H1 (cell line): ENCODE measurements at regions not wholly inside any gene's neighbourhood (a gene's known extent, or its start where the extent isn't known, plus 50 kb on each side); places are given as distances from the start of the nearest gene placed in this dataset.

ENCODE experiments used
- CTCF ChIA-PET: fragments of 300-600 bp; sonication (Branson Sonifier 250); formaldehyde crosslinking; loops from one replicate; lab custom pipeline; 2021; ENCODE audit not compliant: partially characterized antibody; lab: Charles Lee
- POLR2A ChIA-PET: fragments of 300-600 bp; sonication (Branson Sonifier 250); formaldehyde crosslinking; loops from one replicate; lab custom pipeline; 2021; ENCODE audit warnings: inconsistent platforms; ENCODE audit not compliant: partially characterized antibody; lab: Charles Lee
- DNase-seq, 2 experiments: peaks; one replicate each; pipeline versions ENCODE4 v3.0.0 to v3.0.0-alpha.2; 2010 to 2022; ENCODE audit warnings: low spot score in 2 of 2, low read depth in 1 of 2, mixed read lengths in 1 of 2
- FAIRE-seq: peaks from 2 replicates; lab custom pipeline; 2011; peaks lifted over from hg19 to GRCh38; lab: Jason Lieb, UNC
- H2AFZ ChIP-seq: 2 replicates; pipeline ENCODE4 v1.8.1; 2012; ENCODE audit warnings: low read length, inconsistent platforms
- H2AK5ac ChIP-seq: 2 replicates; pipeline ENCODE4 v1.6.1; 2013; ENCODE audit warnings: low read depth, low read length
- H2BK120ac ChIP-seq: replicated peaks from 2 replicates; pipeline ENCODE3; 2013; ENCODE audit warnings: low read depth, low read length, inconsistent platforms
- H2BK12ac ChIP-seq: 2 replicates; pipeline ENCODE4 v1.6.1; 2013; ENCODE audit warnings: low read depth, low read length
- H2BK15ac ChIP-seq: 2 replicates; pipeline ENCODE4 v1.6.1; 2013; ENCODE audit warnings: low read length
- H2BK20ac ChIP-seq: 2 replicates; pipeline ENCODE4 v1.6.1; 2013; ENCODE audit warnings: low read length
- H2BK5ac ChIP-seq: 2 replicates; pipeline ENCODE4 v1.6.1; 2013; ENCODE audit warnings: low read depth, low read length
- H3K14ac ChIP-seq: 2 replicates; pipeline ENCODE4 v1.6.1; 2013; ENCODE audit warnings: inconsistent platforms; ENCODE audit not compliant: insufficient read length
- H3K18ac ChIP-seq: 2 replicates; pipeline ENCODE4 v1.6.1; 2013; ENCODE audit warnings: low read length; ENCODE audit errors: extremely low read depth
- H3K23ac ChIP-seq: 2 replicates; pipeline ENCODE4 v1.6.1; 2013; ENCODE audit warnings: inconsistent platforms; ENCODE audit not compliant: insufficient read length
- H3K23me2 ChIP-seq: 2 replicates; pipeline ENCODE4 v1.6.1; 2013; ENCODE audit warnings: low read depth, low read length
- H3K27ac ChIP-seq: 2 replicates; pipeline ENCODE4 v1.6.1; 2011; ENCODE audit warnings: low read depth, low read length, inconsistent platforms
- H3K27me3 ChIP-seq, 4 experiments: replicated peaks in 1 of 4; 1 replicate in 1 of 4; 2 replicates in 3 of 4; pipeline versions ENCODE4 v1.6.1 to v1.8.1; 2011 to 2013; ENCODE audit warnings: low read length in 3 of 4, mild to moderate bottlenecking in 3 of 4, inconsistent platforms in 2 of 4, mixed read lengths in 2 of 4, moderate library complexity in 1 of 4; ENCODE audit not compliant: control insufficient read depth in 3 of 4, insufficient read depth in 3 of 4; ENCODE audit errors: extremely low read depth in 1 of 4
- H3K36me3 ChIP-seq, 4 experiments: 2 replicates each; pipeline versions ENCODE4 v1.6.1 to v1.8.1; 2011 to 2013; ENCODE audit warnings: mild to moderate bottlenecking in 4 of 4, low read length in 3 of 4, moderate library complexity in 2 of 4, control low read depth in 1 of 4, inconsistent platforms in 1 of 4; ENCODE audit not compliant: insufficient read depth in 4 of 4, control insufficient read depth in 2 of 4
- H3K4ac ChIP-seq: replicated peaks from 2 replicates; pipeline ENCODE3; 2013; ENCODE audit warnings: low read length, low read depth, mixed read lengths, inconsistent platforms; ENCODE audit not compliant: insufficient read length
- H3K4me1 ChIP-seq, 4 experiments: replicated peaks in 1 of 4; 1 replicate in 1 of 4; 2 replicates in 3 of 4; pipeline versions ENCODE4 v1.6.1 to v1.8.1; 2011 to 2013; ENCODE audit warnings: low read length in 3 of 4, inconsistent platforms in 2 of 4, mixed read lengths in 1 of 4; ENCODE audit not compliant: insufficient read depth in 4 of 4, control insufficient read depth in 3 of 4
- H3K4me2 ChIP-seq, 2 experiments: 2 replicates each; pipeline versions ENCODE4 v1.6.1 to v1.8.1; 2011 to 2013; ENCODE audit warnings: low read depth in 2 of 2, low read length in 2 of 2, control low read depth in 1 of 2, inconsistent platforms in 1 of 2, mild to moderate bottlenecking in 1 of 2; ENCODE audit not compliant: insufficient read depth in 1 of 2
- H3K4me3 ChIP-seq, 4 experiments: fragments of 200-600, 300-600 bp in 1 of 4; sonication (generic), shearing (Covaris generic), sonication (Bioruptor Twin) in 1 of 4; 2 replicates each; pipeline versions ENCODE4 v1.5.1 to v1.8.1; 2011 to 2016; ENCODE audit warnings: low read length in 4 of 4, low read depth in 3 of 4, control low read depth in 2 of 4, inconsistent platforms in 2 of 4, mild to moderate bottlenecking in 2 of 4, mixed read lengths in 1 of 4, moderate library complexity in 1 of 4; ENCODE audit not compliant: insufficient read depth in 2 of 4; ENCODE audit errors: extremely low read depth in 1 of 4
- H3K56ac ChIP-seq: replicated peaks from 2 replicates; pipeline ENCODE3; 2013; ENCODE audit warnings: low read depth, mild to moderate bottlenecking, mixed read lengths, low read length, inconsistent platforms; ENCODE audit not compliant: insufficient read length
- H3K79me1 ChIP-seq: 2 replicates; pipeline ENCODE4 v1.6.1; 2013; ENCODE audit warnings: low read depth, low read length, control low read depth
- H3K79me2 ChIP-seq, 2 experiments: 2 replicates each; pipeline versions ENCODE4 v1.6.1 to v1.8.1; 2012 to 2013; ENCODE audit warnings: low read length in 2 of 2, mild to moderate bottlenecking in 2 of 2, inconsistent platforms in 1 of 2; ENCODE audit not compliant: insufficient read depth in 2 of 2, control insufficient read depth in 1 of 2
- H3K9ac ChIP-seq, 4 experiments: replicated peaks in 1 of 4; 1 replicate in 1 of 4; 2 replicates in 3 of 4; pipeline versions ENCODE4 v1.6.1 to v1.8.1; 2011 to 2013; ENCODE audit warnings: low read depth in 3 of 4, low read length in 3 of 4, control low read depth in 2 of 4, mild to moderate bottlenecking in 2 of 4, moderate library complexity in 2 of 4, inconsistent platforms in 1 of 4; ENCODE audit errors: extremely low read depth in 1 of 4
- H3K9me3 ChIP-seq, 2 experiments: 2 replicates each; pipeline versions ENCODE4 v1.6.1 to v1.8.1; 2012 to 2013; ENCODE audit warnings: mild to moderate bottlenecking in 2 of 2, moderate library complexity in 2 of 2, control low read depth in 1 of 2, inconsistent platforms in 1 of 2, low read depth in 1 of 2, low read length in 1 of 2, mixed read lengths in 1 of 2; ENCODE audit not compliant: insufficient read depth in 2 of 2
- H4K20me1 ChIP-seq, 2 experiments: replicated peaks in 1 of 2; 2 replicates each; pipeline versions ENCODE3 to v1.8.1; 2011 to 2013; ENCODE audit warnings: inconsistent platforms in 2 of 2, low read length in 2 of 2, mild to moderate bottlenecking in 1 of 2; ENCODE audit not compliant: insufficient read depth in 2 of 2, control insufficient read depth in 1 of 2
- H4K5ac ChIP-seq: 2 replicates; pipeline ENCODE4 v1.6.1; 2013; ENCODE audit warnings: low read length, low read depth, mixed read lengths, inconsistent platforms; ENCODE audit not compliant: insufficient read length
- H4K8ac ChIP-seq: 2 replicates; pipeline ENCODE4 v1.8.0; 2013; ENCODE audit warnings: mild to moderate bottlenecking, moderate library complexity, low read length, inconsistent platforms; ENCODE audit not compliant: insufficient read depth; ENCODE audit errors: extremely low read depth
- H4K91ac ChIP-seq: replicated peaks from 2 replicates; pipeline ENCODE3; 2013; ENCODE audit warnings: low read length, mixed read lengths, inconsistent platforms; ENCODE audit not compliant: insufficient read length
- CBX8 ChIP-seq: fragments of 300-800, 300-1000 bp; sonication (generic); IDR thresholded peaks from 2 replicates; pipeline ENCODE4 v1.7.1; 2016; ENCODE audit warnings: low read depth, low read length, borderline replicate concordance
- CHD1 ChIP-seq: IDR thresholded peaks from 2 replicates; pipeline ENCODE4 v1.6.1; 2012; ENCODE audit warnings: low read depth, low read length, improper control_type of control experiment
- CTBP2 ChIP-seq: IDR thresholded peaks from 2 replicates; pipeline ENCODE4 v1.7.0; 2011; ENCODE audit warnings: borderline replicate concordance, mild to moderate bottlenecking, moderate library complexity, mixed read lengths, low read length; ENCODE audit not compliant: insufficient read depth, insufficient read length
- EP300 ChIP-seq, 2 experiments: IDR thresholded peaks; 1 replicate in 1 of 2; 2 replicates in 1 of 2; pipeline ENCODE4 v1.6.1; 2011 to 2012; ENCODE audit warnings: low read depth in 2 of 2, low read length in 2 of 2, mild to moderate bottlenecking in 2 of 2, borderline replicate concordance in 1 of 2, inconsistent platforms in 1 of 2, moderate library complexity in 1 of 2
- HDAC2 ChIP-seq, 2 experiments: fragments of 300-600 bp in 1 of 2; sonication (generic) in 1 of 2; IDR thresholded peaks; 2 replicates each; pipeline ENCODE4 v1.6.1; 2011 to 2012; ENCODE audit warnings: low read depth in 2 of 2, low read length in 2 of 2, mild to moderate bottlenecking in 2 of 2, moderate library complexity in 2 of 2, borderline replicate concordance in 1 of 2, inconsistent platforms in 1 of 2
- HDAC6 ChIP-seq: IDR thresholded peaks from one replicate; pipeline ENCODE4 v1.7.1; 2012; ENCODE audit warnings: low read depth, mild to moderate bottlenecking, inconsistent platforms, low read length, moderate library complexity
- KDM1A ChIP-seq: fragments of 200-600, 300-600 bp; sonication (generic); IDR thresholded peaks from 2 replicates; pipeline ENCODE4 v1.7.1; 2016; ENCODE audit warnings: mild to moderate bottlenecking, low read length, borderline replicate concordance
- RBBP5 ChIP-seq: IDR thresholded peaks from 2 replicates; pipeline ENCODE4 v1.7.1; 2012; ENCODE audit warnings: low read depth, mild to moderate bottlenecking, inconsistent platforms, low read length, moderate library complexity, borderline replicate concordance
- SP4 ChIP-seq: IDR thresholded peaks from 2 replicates; pipeline ENCODE4 v1.6.1; 2012; ENCODE audit warnings: low read length, inconsistent platforms
- WGBS, 2 experiments: shearing (Covaris generic) in 1 of 2; methylation state at CpG; one replicate each; pipeline versions ENCODE4 v1.1.6 to v1.1.7; 2013 to 2015; ENCODE audit warnings: low lambda C conversion rate in 2 of 2, mixed read lengths in 2 of 2, inconsistent platforms in 1 of 2, low coverage in 1 of 2, missing lambda C conversion rate in 1 of 2; ENCODE audit not compliant: insufficient replicate concordance in 2 of 2, insufficient coverage in 1 of 2, insufficient read length in 1 of 2; ENCODE audit errors: extremely low coverage in 1 of 2, missing lambda C conversion rate in 1 of 2; 5-methylcytosine and 5-hydroxymethylcytosine counted together

GRCh38 chr2:160737247-160737646 lies 243.6 kb upstream of the RBMS1 start:
- H3K23me2 ChIP-seq = no peaks in the 10 kb centered on the region
- no peaks in the 10 kb centered on the region for H3K27me3 ChIP-seq
- H4K8ac ChIP-seq = no peak overlapping the region
- no peak overlapping the region for H4K5ac ChIP-seq
- no peak overlapping the region for H3K23ac ChIP-seq
- H4K91ac ChIP-seq = no peak overlapping the region
- H3K18ac ChIP-seq = no peak overlapping the region
- no peaks in the 10 kb centered on the region for H3K9me3 ChIP-seq
- no peak overlapping the region for H2BK5ac ChIP-seq
- no peaks in the 10 kb centered on the region for H3K36me3 ChIP-seq
- H2BK120ac ChIP-seq = no peak overlapping the region
- TF ChIP-seq CHD1 (no peak), SP4 (no peak), CTBP2 (no peak), HDAC2 (IDR thresholded peaks at IDR 0.05; ENCODE audit: borderline replicate concordance in 1 of 2, low read depth in 2 of 2, low read length in 2 of 2) (no peak), EP300 (IDR thresholded peaks at IDR 0.05; ENCODE audit: borderline replicate concordance in 1 of 2, low read depth in 2 of 2, low read length in 2 of 2) (no peak), CBX8 (no peak), KDM1A (no peak), RBBP5 (no peak), HDAC6 (no peak)
- TF ChIP-seq, all 59 proteins: peak for 0
- no peak overlapping the region for H3K4ac ChIP-seq
- no peak overlapping the region for H2AFZ ChIP-seq
- no peak overlapping the region for H3K9ac ChIP-seq
- no peak overlapping the region for H3K56ac ChIP-seq
- no peaks in the 10 kb centered on the region for H3K79me1 ChIP-seq
- WGBS, 2 experiments = 88% methylated on average over 4 of the region's 4 CpGs; no CpG with 5 or more reads in 1 of the 2 experiments
- no peak overlapping the region for H2BK20ac ChIP-seq
- no peak for DNase-seq
- no peak for FAIRE-seq
- ChIA-PET POLR2A (no interaction called here), CTCF (no interaction called here)
- no peaks in the 10 kb centered on the region for H3K79me2 ChIP-seq
- H2AK5ac ChIP-seq = no peak overlapping the region
- no peaks in the 10 kb centered on the region for H4K20me1 ChIP-seq
- no peak overlapping the region for H3K4me3 ChIP-seq
- no peak overlapping the region for H2BK15ac ChIP-seq
- no peak overlapping the region for H2BK12ac ChIP-seq
- H3K4me2 ChIP-seq = no peak overlapping the region
- no peak overlapping the region for H3K14ac ChIP-seq
- H3K27ac ChIP-seq = no peak overlapping the region
- H3K4me1 ChIP-seq = peaks cover 0 to 3% (median 1%) of the 10 kb centered on the region in 4 experiments; a peak in 1 of 7 replicates
